ENCODE measurements at regions not wholly inside any gene's neighbourhood (a gene's known extent, or its start where the extent isn't known, plus 50 kb on each side); places are given as distances from the start of the nearest gene placed in this dataset.

GRCh38 chr3:26560081-26560480, 62.5 kb upstream of the LRRC3B start:
- Mint-ChIP-seq H3K36me3 (ENCODE audit: low read depth) (no peaks in the 10 kb centered on the region), H3K4me3 (no peak overlapping the region), H3K27me3 (no peaks in the 10 kb centered on the region), H3K4me1 (no peaks in the 10 kb centered on the region), H3K9me3 (no peaks in the 10 kb centered on the region), H3K27ac (no peak overlapping the region)
- no peak for DNase-seq
- ChIA-PET CTCF (no interaction called here), POLR2A (no interaction called here)

DNA sequence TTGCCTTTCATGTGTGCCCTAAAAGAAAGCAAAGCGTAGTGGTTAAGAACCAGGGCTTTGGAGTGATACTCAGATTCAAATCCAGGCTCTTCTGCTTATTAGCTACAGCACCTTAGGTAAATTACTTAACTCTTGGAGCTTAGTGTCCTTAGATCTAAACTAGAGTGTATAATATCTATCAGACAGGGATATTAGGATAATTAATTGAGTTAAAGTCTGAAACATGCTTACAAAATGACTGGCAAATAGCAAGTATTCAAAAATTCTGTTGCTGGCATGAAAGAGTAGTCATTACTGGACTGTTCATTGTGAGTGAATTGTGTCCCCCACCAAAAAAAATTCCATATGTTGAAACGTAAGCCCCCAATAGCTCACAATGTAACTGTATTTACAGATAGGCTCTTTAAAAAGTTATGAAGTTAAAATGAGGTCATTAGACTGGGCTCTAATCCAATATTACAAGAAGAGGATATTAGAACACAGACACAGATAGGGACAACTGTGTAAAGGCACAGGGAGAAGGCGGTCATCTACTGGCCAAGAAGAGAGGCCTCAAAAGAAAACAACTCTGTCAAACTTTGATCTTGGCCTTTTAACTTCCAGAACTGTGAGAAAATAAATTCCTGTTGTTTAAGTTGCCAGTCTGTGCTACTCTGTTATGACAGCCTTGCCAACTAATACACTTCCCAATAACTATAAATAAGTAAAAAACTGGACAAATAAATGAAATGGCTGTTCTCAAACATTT, 60.4 kb upstream of the LRRC3B start:
- CTCF ChIA-PET = no interaction called here
- no peak overlapping the region for H3K4me3 Mint-ChIP-seq
- DNase-seq = no peak
- POLR2A ChIA-PET = no interaction called here
- H3K36me3 Mint-ChIP-seq (ENCODE audit: low read depth) = no peaks in the 10 kb centered on the region
- no peak overlapping the region for H3K27ac Mint-ChIP-seq
- H3K9me3 Mint-ChIP-seq = no peaks in the 10 kb centered on the region
- no peaks in the 10 kb centered on the region for H3K27me3 Mint-ChIP-seq
- no peaks in the 10 kb centered on the region for H3K4me1 Mint-ChIP-seq

Measured in activated CD4-positive, alpha-beta memory T cell treated with anti-CD3 and anti-CD28 coated beads, Interleukin-2, amount 10 ng/mL, durations not matched to agents 7 days and 5 days (primary cell).